ENCODE measurements at regions not wholly inside any gene's neighbourhood (a gene's known extent, or its start where the extent isn't known, plus 50 kb on each side); places are given as distances from the start of the nearest gene placed in this dataset.
"Not testable (repeated sequence)": the region's sequence is repeated elsewhere in the genome, so short reads cannot be mapped to it uniquely, and the experiment has no call there.

DNA sequence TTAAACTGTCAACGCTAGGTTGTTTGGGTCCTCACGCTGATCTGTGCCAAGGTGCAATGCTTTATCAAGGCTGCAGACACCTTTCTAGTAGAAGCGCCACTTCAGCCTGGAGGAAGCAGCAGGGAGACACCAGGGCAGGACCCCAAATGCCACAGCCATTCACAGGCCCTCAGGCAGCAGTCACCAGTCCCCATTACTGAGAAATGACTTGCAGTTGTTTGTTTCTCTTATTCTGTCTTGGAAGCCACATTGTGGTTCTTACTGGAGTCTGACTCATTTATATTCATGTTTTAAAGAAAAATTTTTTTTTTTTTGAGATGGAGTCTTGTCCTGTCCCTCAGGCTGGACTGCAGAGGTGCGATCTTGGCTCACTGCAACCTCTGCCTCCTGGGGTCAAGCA, 328.9 kb upstream of the ANKRD20A1 start:
- TF ChIP-seq, protein P1, sequence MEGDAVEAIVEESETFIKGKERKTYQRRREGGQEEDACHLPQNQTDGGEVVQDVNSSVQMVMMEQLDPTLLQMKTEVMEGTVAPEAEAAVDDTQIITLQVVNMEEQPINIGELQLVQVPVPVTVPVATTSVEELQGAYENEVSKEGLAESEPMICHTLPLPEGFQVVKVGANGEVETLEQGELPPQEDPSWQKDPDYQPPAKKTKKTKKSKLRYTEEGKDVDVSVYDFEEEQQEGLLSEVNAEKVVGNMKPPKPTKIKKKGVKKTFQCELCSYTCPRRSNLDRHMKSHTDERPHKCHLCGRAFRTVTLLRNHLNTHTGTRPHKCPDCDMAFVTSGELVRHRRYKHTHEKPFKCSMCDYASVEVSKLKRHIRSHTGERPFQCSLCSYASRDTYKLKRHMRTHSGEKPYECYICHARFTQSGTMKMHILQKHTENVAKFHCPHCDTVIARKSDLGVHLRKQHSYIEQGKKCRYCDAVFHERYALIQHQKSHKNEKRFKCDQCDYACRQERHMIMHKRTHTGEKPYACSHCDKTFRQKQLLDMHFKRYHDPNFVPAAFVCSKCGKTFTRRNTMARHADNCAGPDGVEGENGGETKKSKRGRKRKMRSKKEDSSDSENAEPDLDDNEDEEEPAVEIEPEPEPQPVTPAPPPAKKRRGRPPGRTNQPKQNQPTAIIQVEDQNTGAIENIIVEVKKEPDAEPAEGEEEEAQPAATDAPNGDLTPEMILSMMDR (IDR thresholded peaks at IDR 0.05; ENCODE audit: borderline replicate concordance, extremely low read depth, low read length, poor library complexity, severe bottlenecking): not testable (repeated sequence)
- TF ChIP-seq EZH2 (IDR thresholded peaks at IDR 0.05; ENCODE audit: borderline replicate concordance, low read depth, low read length, severe bottlenecking): not testable (repeated sequence)

All from DND-41 (cell line).